ENCODE measurements at regions not wholly inside any gene's neighbourhood (a gene's known extent, or its start where the extent isn't known, plus 50 kb on each side); places are given as distances from the start of the nearest gene placed in this dataset.
"Not testable (repeated sequence)": the region's sequence is repeated elsewhere in the genome, so short reads cannot be mapped to it uniquely, and the experiment has no call there.

DNA sequence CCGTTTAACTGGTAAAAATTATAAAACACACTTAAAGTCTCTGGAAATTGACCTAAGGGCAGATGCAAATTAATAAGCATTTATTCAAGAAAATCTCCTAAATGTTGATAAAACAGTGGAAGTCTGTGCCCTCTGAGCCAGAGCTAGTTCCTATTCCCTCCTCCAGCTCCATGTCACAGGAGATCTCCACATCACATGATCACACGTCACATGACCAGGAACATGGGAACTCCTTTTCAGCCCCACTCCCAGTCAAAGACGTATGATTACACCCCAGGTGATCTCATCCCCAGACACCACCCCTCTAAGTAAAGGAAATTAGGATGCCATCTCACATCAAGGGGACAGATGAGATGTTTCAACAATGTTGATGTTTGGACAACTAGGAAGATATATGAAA is 237.7 kb upstream of the FRG1 start:
- H3K4me3 ChIP-seq (ENCODE audit: low read depth, low read length); H3K4me1 ChIP-seq (ENCODE audit: control insufficient read depth, insufficient read depth, low read length, unreplicated experiment); H3K27me3 ChIP-seq (ENCODE audit: insufficient read depth, low read length); H3K79me2 ChIP-seq (ENCODE audit: control insufficient read depth, insufficient read depth, low read length, unreplicated experiment); H2AFZ ChIP-seq (ENCODE audit: low read length, unreplicated experiment); H3K36me3 ChIP-seq (ENCODE audit: insufficient read depth, low read length); H3K27ac ChIP-seq (ENCODE audit: low read depth, low read length): not testable (repeated sequence)

DNA sequence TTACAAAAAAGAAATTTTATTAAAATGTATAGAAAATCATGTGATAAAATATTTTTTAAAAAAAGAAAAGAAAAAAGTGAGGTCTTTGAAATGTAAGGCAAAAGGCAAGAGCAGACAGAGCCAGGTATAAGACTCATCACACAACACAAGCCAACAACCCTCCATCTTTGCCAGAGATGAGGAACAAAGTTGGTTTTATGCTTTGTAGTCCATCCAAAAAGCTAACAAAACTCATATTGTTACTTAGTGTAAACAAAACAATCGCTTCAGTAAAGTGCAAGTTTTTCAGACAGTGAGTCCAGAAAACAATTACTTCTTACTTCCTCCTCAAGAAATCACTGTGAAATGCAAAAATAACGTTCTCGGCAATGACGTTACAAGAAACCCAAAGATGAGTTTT is 233.9 kb upstream of the FRG1 start:
- not testable (repeated sequence) for H3K27ac ChIP-seq (ENCODE audit: low read depth, low read length); H3K4me3 ChIP-seq (ENCODE audit: low read depth, low read length); H3K27me3 ChIP-seq (ENCODE audit: insufficient read depth, low read length); H3K79me2 ChIP-seq (ENCODE audit: control insufficient read depth, insufficient read depth, low read length, unreplicated experiment); H3K36me3 ChIP-seq (ENCODE audit: insufficient read depth, low read length); H3K4me1 ChIP-seq (ENCODE audit: control insufficient read depth, insufficient read depth, low read length, unreplicated experiment); H2AFZ ChIP-seq (ENCODE audit: low read length, unreplicated experiment)

DNA sequence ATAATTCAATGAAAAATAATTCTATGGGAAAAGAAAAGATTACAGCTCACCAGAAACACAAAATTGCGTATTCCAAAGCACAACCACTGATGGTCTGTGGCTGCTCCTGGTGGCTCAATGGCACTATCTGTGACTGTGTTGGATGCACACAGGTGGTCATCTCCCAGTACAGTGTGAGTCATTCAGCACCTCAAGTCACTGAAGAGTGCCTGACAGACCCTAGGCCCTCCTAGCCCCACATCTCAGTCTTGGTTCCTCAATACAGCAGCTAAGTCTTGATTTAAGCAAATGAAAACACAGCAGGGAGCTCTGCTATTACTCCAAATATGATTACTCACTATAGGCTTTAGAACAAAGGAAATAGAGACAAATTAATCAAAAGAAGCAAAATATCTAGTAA is 233.4 kb upstream of the FRG1 start:
- not testable (repeated sequence) for H3K36me3 ChIP-seq (ENCODE audit: insufficient read depth, low read length); H3K27me3 ChIP-seq (ENCODE audit: insufficient read depth, low read length); H3K79me2 ChIP-seq (ENCODE audit: control insufficient read depth, insufficient read depth, low read length, unreplicated experiment); H3K27ac ChIP-seq (ENCODE audit: low read depth, low read length); H2AFZ ChIP-seq (ENCODE audit: low read length, unreplicated experiment); H3K4me3 ChIP-seq (ENCODE audit: low read depth, low read length); H3K4me1 ChIP-seq (ENCODE audit: control insufficient read depth, insufficient read depth, low read length, unreplicated experiment)

DNA sequence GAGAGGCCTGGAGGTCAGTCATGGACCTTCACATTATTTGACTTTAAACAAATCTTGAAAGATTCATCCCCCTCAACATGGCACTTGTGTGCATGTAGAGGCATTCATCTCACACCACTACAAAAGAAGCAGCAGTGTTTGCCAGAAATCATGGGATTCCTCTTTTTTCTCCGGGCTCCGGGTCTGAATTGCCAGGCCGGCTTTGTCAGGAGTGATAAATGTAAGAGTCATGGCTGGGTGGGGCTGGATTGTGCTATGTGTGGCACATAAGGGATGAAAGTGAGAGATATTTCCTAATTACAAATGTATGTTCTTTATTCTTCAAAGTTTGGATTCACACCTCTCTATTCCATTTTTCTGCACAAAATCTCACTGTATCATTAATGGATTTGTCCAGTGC is 228.7 kb upstream of the FRG1 start:
- H3K36me3 ChIP-seq (ENCODE audit: insufficient read depth, low read length): not testable (repeated sequence)

DNA sequence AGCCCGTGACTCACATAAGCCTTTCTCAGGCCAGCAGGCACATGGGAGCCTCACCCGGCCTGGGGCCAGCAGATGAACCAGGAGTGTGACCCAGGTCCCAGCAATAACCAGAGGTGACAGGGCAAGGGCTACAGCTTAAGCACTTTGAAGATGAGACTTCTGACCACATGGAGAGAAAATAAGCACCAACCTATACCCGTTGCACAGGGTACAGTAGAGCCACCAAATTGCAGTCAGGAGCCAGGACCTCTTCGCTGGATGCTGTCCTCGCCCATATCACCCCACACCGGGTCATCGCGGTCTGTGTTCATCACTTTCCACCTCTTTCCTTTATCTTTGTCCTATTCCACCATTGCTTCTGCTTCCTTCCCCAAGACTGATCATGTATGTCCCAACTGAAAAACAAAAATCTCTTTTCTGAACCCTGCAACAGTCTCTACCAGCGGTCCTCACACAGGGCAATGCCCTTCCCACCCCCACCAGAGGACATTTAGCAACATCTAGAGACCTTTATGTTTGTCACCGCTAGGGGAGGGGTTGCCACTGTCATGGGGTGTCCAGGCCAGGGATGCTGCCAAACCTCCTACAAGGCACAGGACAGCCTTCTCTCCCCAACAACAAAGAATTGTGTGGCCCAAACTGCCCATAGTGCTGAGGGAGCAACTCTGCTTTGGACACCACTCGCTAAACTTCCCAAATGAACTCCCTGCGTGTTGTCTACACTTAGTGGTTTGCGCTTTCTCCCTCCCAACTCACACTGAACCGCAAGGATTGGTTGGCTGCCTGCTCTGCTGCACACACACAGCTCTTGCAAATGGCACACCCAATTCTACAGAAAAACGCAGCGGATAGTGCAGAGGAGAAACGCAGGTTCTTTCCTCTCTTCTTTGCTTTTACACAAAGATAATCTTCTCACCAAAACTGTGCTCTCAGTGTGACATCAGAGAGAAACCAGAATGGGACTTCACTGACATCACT is 219.4 kb upstream of the FRG1 start:
- not testable (repeated sequence) for H3K36me3 ChIP-seq (ENCODE audit: insufficient read depth, low read length); H3K79me2 ChIP-seq (ENCODE audit: control insufficient read depth, insufficient read depth, low read length, unreplicated experiment); H3K27ac ChIP-seq (ENCODE audit: low read depth, low read length); H3K4me1 ChIP-seq (ENCODE audit: control insufficient read depth, insufficient read depth, low read length, unreplicated experiment); H2AFZ ChIP-seq (ENCODE audit: low read length, unreplicated experiment); H3K4me3 ChIP-seq (ENCODE audit: low read depth, low read length); H3K27me3 ChIP-seq (ENCODE audit: insufficient read depth, low read length)

More for the DNA sequence above, 228.7 kb upstream of the FRG1 start:
- not testable (repeated sequence) for H3K4me1 ChIP-seq (ENCODE audit: control insufficient read depth, insufficient read depth, low read length, unreplicated experiment); H2AFZ ChIP-seq (ENCODE audit: low read length, unreplicated experiment); H3K4me3 ChIP-seq (ENCODE audit: low read depth, low read length); H3K27me3 ChIP-seq (ENCODE audit: insufficient read depth, low read length); H3K79me2 ChIP-seq (ENCODE audit: control insufficient read depth, insufficient read depth, low read length, unreplicated experiment); H3K27ac ChIP-seq (ENCODE audit: low read depth, low read length)

DNA sequence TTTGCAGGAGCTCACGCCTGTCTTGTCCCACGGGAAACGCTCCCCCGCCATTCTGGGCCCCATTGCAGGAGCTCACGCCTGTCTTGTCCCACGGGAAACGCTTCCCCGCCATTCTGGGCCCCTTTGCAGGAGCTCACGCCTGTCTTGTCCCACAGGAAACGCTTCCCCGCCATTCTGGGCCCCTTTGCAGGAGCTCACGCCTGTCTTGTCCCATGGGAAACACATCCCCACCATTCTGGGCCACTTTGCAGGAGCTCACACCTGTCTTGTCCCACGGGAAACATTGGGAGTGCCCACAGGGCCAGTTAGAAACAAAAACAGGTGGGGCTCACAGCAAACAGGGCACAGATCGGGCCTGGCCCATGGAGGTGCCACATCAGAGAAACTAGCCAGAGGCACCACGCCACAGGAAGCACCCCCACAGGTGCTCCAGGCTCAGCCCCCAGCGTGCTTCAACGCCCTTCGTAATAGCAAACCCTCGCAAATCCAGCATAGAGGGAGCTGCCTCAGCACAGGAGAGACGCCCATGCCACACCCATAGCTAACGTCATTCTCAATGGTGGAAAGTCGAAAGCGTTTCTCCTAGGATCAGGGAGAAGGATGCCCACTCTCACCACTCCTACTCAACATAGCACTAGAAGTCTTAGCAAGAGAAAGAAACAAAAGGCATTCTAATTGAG is 218.2 kb upstream of the FRG1 start:
- not testable (repeated sequence) for H3K27ac ChIP-seq (ENCODE audit: low read depth, low read length); H3K4me3 ChIP-seq (ENCODE audit: low read depth, low read length); H3K4me1 ChIP-seq (ENCODE audit: control insufficient read depth, insufficient read depth, low read length, unreplicated experiment); H3K36me3 ChIP-seq (ENCODE audit: insufficient read depth, low read length); H3K27me3 ChIP-seq (ENCODE audit: insufficient read depth, low read length); H2AFZ ChIP-seq (ENCODE audit: low read length, unreplicated experiment); H3K79me2 ChIP-seq (ENCODE audit: control insufficient read depth, insufficient read depth, low read length, unreplicated experiment)

DNA sequence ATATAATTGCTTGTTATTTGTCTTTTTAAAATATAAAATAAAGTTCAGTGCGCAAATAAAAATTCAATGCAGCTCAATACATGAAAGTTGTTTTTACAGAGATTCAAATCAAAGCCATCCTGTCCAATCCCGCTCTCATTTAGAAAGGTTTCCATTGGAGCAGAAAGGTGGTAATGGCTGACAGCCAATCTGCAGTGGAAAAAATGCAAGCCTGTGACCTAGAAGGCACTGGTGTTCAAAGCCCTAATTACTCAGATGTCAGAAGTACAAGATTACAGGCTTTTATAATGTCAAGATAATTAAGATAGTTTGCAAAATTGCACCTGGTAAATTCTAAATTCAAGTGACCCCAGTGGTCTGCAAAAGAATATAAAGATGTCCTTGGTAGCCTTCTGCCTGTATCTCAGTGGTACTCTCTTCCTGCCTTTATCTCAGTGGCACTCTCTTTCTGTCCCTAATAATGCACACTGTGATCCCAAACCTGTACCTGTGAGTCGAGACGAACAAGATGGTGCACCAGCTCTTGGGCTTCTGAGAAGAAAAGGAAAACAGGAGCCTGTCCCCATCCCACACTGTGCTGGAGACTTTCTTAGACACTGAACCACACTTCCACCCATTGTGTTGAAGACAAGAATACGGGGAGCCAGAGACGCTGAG is 212.6 kb upstream of the FRG1 start:
- not testable (repeated sequence) for H3K4me1 ChIP-seq (ENCODE audit: control insufficient read depth, insufficient read depth, low read length, unreplicated experiment); H3K79me2 ChIP-seq (ENCODE audit: control insufficient read depth, insufficient read depth, low read length, unreplicated experiment); H2AFZ ChIP-seq (ENCODE audit: low read length, unreplicated experiment); H3K27me3 ChIP-seq (ENCODE audit: insufficient read depth, low read length); H3K4me3 ChIP-seq (ENCODE audit: low read depth, low read length); H3K36me3 ChIP-seq (ENCODE audit: insufficient read depth, low read length); H3K27ac ChIP-seq (ENCODE audit: low read depth, low read length)

DNA sequence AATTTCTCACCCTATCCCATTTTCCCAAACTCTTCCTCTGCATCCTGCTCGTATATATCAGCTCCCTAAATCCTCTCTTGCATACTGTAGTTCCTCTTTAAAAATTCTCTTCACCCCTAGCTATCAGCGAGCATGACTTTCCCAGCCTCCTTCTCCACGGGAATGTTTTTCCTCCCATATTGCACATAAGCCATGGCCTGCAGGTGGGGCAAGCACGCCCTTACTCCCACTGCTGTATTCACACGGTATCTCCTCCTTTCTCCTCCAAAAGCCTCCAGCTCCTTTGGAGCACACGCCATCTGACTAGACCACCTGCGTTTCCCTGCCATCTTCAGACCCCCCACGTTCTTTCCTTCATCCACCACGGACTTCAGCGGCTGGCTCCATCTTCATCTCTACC is 208.7 kb upstream of the FRG1 start:
- not testable (repeated sequence) for H2AFZ ChIP-seq (ENCODE audit: low read length, unreplicated experiment); H3K27me3 ChIP-seq (ENCODE audit: insufficient read depth, low read length); H3K79me2 ChIP-seq (ENCODE audit: control insufficient read depth, insufficient read depth, low read length, unreplicated experiment); H3K36me3 ChIP-seq (ENCODE audit: insufficient read depth, low read length); H3K27ac ChIP-seq (ENCODE audit: low read depth, low read length); H3K4me3 ChIP-seq (ENCODE audit: low read depth, low read length); H3K4me1 ChIP-seq (ENCODE audit: control insufficient read depth, insufficient read depth, low read length, unreplicated experiment)

DNA sequence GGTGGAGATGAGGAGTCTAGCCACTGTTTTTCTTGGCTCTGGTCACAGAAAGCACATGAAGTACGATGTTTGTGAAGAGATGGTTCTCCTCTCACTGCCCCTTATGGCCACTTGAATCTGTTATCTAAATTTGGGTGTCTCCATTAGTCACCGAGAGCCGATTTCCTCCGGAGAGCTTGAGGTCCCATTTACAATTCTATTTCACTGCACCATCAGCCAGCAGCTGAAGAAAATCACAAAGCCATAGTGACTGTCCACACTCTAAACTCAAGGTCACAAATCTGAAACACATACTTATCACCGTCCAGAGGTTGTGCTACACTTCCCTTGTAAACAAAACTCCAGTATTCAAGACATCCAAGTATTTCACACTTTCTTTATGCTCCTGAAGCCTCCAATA is 207.2 kb upstream of the FRG1 start:
- H2AFZ ChIP-seq (ENCODE audit: low read length, unreplicated experiment); H3K27ac ChIP-seq (ENCODE audit: low read depth, low read length); H3K27me3 ChIP-seq (ENCODE audit: insufficient read depth, low read length); H3K4me1 ChIP-seq (ENCODE audit: control insufficient read depth, insufficient read depth, low read length, unreplicated experiment); H3K79me2 ChIP-seq (ENCODE audit: control insufficient read depth, insufficient read depth, low read length, unreplicated experiment); H3K4me3 ChIP-seq (ENCODE audit: low read depth, low read length); H3K36me3 ChIP-seq (ENCODE audit: insufficient read depth, low read length): not testable (repeated sequence)

DNA sequence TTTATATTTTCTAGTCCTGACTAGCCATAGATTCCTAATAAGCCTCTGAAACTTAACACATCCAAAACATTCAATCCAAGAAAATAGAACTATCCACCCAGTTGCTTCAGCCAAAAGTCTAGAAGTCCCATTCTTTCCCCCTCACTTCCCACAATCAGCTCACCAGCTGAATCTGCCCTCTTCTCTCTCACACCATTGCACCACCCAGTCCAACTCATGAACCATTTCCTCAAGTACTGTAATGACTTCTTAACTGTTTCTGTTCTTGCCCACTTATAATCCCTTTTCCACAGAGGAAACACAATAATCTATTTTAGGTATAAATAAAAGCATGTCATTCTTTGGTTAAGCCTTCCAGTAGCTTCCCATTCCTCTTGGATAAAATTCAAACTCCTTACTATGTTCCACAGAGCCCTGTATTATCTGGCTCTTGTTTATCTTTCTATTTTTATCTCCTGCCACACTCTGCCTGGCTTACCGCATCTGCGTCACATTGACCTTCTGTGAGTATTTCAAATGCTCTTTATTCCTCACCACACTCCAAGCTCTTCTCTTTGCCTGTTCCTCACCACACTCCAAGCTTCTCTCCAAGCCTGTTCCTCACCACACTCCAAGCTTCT is 205.9 kb upstream of the FRG1 start:
- H3K27ac ChIP-seq (ENCODE audit: low read depth, low read length); H2AFZ ChIP-seq (ENCODE audit: low read length, unreplicated experiment); H3K36me3 ChIP-seq (ENCODE audit: insufficient read depth, low read length); H3K4me1 ChIP-seq (ENCODE audit: control insufficient read depth, insufficient read depth, low read length, unreplicated experiment); H3K27me3 ChIP-seq (ENCODE audit: insufficient read depth, low read length); H3K4me3 ChIP-seq (ENCODE audit: low read depth, low read length); H3K79me2 ChIP-seq (ENCODE audit: control insufficient read depth, insufficient read depth, low read length, unreplicated experiment): not testable (repeated sequence)
